Upper lobe of right lung (tissue), 1 donor: ENCODE measurements at regions not wholly inside any gene's neighbourhood (a gene's known extent, or its start where the extent isn't known, plus 50 kb on each side); places are given as distances from the start of the nearest gene placed in this dataset.
A peak's percentile ranks its signal among the peaks of the same experiment; 100 is the strongest.

ENCODE experiments used
- ATAC-seq: fragments of 200-7000 bp; cut with Tn5 transposase; one replicate; pipeline ENCODE4 v1.9.1; 2020; ENCODE audit warnings: mild to moderate bottlenecking, moderate library complexity
- DNase-seq: peaks from one replicate; pipeline ENCODE4 v3.0.0-alpha.2; 2020
- H3K27ac ChIP-seq: fragments of 200-600 bp; one replicate; pipeline ENCODE4 v1.8.0; 2022
- H3K27me3 ChIP-seq: fragments of 200-600 bp; one replicate; pipeline ENCODE4 v1.8.0; 2022; ENCODE audit warnings: mild to moderate bottlenecking
- H3K36me3 ChIP-seq: fragments of 200-600 bp; one replicate; pipeline ENCODE4 v1.8.0; 2022
- H3K4me1 ChIP-seq: fragments of 200-600 bp; one replicate; pipeline ENCODE4 v1.8.0; 2022
- H3K4me3 ChIP-seq: fragments of 200-600 bp; one replicate; pipeline ENCODE4 v1.8.0; 2022; ENCODE audit warnings: mild to moderate bottlenecking
- H3K9me3 ChIP-seq: fragments of 200-600 bp; one replicate; pipeline ENCODE4 v1.8.0; 2022
- intact Hi-C: fragments of 100-400 bp; cut with DNase I; formaldehyde crosslinking; loops from one replicate; pipeline ENCODE4 v1.11.0; 2022
- TF ChIP-seq, protein P1 (sequence below): fragments of 200-600 bp; IDR thresholded peaks from one replicate; pipeline ENCODE4 v1.8.0; 2022; ENCODE audit warnings: antibody characterized with exemption
- donor health status: DM: no; HTN: yes; CAD: no; lungs with severe emphysema.

DNA sequence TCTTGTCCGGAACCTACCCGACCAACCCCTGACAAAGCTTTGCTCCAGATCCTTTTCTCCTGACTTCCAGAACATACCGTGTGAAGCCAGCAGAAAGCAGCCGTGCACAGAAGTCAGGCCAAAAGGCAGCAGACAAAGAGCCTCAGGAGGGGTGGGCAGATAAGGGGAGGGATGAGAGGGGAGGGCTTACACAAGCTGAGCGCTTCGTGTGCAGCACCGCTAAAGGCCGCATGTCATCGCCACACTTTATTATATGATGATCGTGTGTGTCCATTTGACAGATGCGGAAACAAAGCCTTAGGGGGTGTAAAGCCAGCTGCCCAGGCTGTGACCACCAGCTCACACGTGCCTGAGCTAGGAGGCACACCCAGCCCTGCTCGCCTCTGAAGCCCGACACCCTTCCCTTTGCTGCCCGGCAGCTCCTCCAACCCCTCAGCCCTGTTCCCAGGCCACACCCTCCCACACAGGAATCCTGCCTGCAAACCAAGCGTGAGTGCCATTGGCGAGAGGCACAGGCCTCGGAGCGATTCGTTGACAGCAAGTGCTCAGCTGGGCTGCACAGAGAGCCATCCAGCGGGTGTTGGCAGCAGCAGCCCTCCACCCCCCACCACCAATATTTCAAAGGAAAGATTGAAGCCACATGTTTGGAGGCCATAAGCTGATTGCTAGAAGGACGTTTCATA lies 170.5 kb upstream of the SMIM23 start:
- ATAC-seq, result peak; percentile 87
- H3K4me1 ChIP-seq, result peaks cover 6% of the 10 kb centered on the region
- TF ChIP-seq, protein P1, sequence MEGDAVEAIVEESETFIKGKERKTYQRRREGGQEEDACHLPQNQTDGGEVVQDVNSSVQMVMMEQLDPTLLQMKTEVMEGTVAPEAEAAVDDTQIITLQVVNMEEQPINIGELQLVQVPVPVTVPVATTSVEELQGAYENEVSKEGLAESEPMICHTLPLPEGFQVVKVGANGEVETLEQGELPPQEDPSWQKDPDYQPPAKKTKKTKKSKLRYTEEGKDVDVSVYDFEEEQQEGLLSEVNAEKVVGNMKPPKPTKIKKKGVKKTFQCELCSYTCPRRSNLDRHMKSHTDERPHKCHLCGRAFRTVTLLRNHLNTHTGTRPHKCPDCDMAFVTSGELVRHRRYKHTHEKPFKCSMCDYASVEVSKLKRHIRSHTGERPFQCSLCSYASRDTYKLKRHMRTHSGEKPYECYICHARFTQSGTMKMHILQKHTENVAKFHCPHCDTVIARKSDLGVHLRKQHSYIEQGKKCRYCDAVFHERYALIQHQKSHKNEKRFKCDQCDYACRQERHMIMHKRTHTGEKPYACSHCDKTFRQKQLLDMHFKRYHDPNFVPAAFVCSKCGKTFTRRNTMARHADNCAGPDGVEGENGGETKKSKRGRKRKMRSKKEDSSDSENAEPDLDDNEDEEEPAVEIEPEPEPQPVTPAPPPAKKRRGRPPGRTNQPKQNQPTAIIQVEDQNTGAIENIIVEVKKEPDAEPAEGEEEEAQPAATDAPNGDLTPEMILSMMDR, result no peak
- no peak overlapping the region for H3K27ac ChIP-seq
- no peak overlapping the region for H3K4me3 ChIP-seq
- DNase-seq, result peak; percentile 81
- intact Hi-C loops, result no loop called here
- no peaks in the 10 kb centered on the region for H3K9me3 ChIP-seq
- no peaks in the 10 kb centered on the region for H3K27me3 ChIP-seq
- H3K36me3 ChIP-seq, result no peaks in the 10 kb centered on the region

DNA sequence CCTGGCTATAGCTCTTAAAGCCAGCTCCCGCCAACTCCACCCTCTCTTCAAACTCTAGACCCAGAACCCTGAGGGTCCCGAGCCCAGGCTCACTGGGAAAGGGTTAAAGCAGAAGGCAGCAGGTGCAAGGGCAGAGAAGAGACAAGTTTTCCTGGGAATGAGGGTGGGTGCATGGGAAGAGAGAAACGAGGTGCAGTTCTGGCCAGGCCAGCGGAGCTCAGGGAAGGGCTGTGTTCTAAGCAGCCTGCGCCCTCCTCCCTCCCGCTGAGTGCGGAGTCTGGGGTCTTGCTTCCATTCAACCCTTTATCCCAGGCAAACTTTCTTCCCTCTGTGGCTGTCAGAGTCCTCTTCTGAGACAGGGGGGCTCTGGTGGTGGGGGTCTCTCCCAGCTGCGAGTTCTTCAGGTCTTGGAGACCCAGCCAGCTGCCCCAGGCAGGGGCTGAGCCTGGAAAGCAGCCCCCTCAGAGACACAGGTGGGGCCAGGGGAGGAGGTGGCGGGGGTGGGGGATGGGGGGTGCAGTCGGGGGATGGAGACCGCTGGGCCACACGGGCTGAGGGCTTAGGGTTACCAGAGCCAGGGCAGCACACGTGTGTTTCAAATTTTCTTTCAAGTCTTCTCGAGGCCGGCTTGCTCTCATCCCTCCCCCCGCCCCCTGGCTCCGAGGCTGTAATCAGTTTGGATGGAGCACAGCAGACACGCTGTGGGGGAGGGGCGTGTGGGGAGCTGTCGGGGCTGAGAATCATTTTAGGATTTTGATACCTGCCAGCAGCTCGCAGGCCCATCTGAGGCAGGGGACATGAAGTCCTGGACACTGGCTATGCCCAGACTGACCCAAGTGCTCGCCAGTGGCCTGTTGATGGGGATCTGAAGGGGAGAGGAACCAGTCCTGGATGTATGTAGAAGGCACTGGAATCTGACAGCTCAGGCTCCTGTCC lies 169.6 kb upstream of the SMIM23 start:
- no peaks in the 10 kb centered on the region for H3K9me3 ChIP-seq
- no peak overlapping the region for H3K27ac ChIP-seq
- intact Hi-C loops, result no loop called here
- no peaks in the 10 kb centered on the region for H3K27me3 ChIP-seq
- peaks cover 6% of the 10 kb centered on the region for H3K4me1 ChIP-seq
- H3K36me3 ChIP-seq, result no peaks in the 10 kb centered on the region
- H3K4me3 ChIP-seq, result no peak overlapping the region
- TF ChIP-seq, protein P1, result no peak
- DNase-seq (no peak), ATAC-seq (no peak)

DNA sequence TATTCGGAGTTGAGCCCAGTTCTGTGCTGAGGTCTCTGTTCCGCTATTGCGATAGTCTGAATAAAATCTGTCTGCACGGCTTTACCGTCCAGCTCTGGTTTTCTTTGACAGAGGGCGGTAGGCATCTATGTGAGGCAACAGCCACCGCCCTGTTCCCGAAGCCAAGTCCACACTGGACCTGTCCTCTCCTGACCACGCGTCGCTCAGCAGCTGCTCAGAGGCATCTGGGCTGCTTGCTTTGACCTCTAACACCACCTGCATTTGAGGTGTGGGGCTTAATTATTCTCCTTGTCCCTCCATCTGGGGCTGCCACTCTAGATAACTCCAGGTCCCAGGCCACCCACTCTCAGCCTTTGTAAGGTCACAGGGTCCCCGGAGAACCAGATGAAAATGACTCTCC lies 168.4 kb upstream of the SMIM23 start:
- Histone ChIP-seq H3K27me3 (no peaks in the 10 kb centered on the region), H3K4me1 (peaks cover 6% of the 10 kb centered on the region), H3K9me3 (no peaks in the 10 kb centered on the region), H3K4me3 (no peak overlapping the region), H3K27ac (no peak overlapping the region), H3K36me3 (no peaks in the 10 kb centered on the region)
- ATAC-seq (no peak), DNase-seq (no peak)
- TF ChIP-seq, protein P1, result no peak
- intact Hi-C loops, result no loop called here

DNA sequence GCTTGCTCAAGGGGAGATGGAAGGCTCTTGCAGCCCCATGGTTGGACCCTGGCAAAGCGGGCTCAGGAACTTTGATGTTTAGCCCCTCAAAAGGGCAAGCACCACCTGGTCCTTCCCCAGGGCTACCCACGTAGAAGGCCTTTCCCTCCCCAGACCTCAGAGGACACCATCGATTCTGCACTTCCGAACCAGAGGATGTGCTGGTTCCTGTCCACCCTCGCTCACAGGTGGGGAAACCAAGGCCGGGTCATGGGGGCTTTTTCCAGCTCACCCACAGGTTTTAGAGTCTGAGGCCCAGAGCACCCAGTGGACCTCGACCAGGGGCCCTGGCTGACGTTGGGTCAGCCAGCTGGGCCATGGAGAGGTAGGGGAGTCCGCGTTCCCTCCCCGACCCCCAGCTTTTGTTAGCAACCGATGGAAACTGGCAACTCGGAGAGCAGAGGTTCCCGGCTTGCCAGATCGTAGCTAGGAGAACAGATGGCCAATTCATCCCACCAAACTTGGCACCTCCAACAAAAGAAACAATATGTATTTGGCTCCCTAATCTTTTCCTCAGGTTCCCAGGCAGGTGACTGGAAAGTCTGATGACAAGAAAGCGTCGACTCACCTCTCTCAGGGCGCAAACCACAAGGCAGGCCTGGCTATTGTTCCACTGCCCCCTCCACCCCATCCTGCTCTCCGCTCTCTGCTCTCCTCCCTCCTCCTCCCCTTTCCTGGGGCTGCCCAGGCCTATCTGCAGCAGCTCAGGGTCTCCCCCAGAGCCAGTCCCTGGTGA lies 167.6 kb upstream of the SMIM23 start:
- no peak for DNase-seq

DNA sequence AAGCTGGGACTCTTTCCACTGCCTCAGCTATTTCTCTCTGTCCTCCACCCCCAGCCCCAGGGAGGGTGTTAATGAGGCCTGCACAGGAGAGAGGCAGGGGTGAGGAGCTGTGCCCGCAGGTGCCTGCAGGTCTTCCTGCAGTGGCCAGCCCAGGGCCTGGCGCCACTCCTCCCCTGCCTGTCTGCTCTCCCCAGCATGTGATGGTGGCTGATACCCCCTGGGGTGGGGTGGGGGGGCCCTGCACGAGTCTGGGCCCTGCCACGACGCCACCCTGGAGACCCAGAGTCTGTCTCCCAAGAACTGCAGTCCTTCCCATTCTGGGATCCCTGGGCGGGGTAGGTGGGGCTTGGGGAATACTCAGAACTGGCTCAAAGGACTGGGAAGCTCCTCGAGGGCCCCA lies 166.4 kb upstream of the SMIM23 start:
- DNase-seq (no peak), ATAC-seq (no peak)
- Histone ChIP-seq H3K36me3 (no peaks in the 10 kb centered on the region), H3K27ac (no peak overlapping the region), H3K27me3 (no peaks in the 10 kb centered on the region), H3K4me3 (no peak overlapping the region), H3K9me3 (no peaks in the 10 kb centered on the region), H3K4me1 (peaks cover 6% of the 10 kb centered on the region)
- intact Hi-C loops, result no loop called here
- TF ChIP-seq, protein P1, result no peak

More for the DNA sequence above, 167.6 kb upstream of the SMIM23 start:
- intact Hi-C loops, result no loop called here
- TF ChIP-seq, protein P1, result no peak
- H3K4me3 ChIP-seq, result no peak overlapping the region
- no peaks in the 10 kb centered on the region for H3K36me3 ChIP-seq
- H3K27me3 ChIP-seq, result no peaks in the 10 kb centered on the region
- H3K9me3 ChIP-seq, result no peaks in the 10 kb centered on the region
- no peak for ATAC-seq
- H3K27ac ChIP-seq, result no peak overlapping the region
- peaks cover 6% of the 10 kb centered on the region for H3K4me1 ChIP-seq
